ENCODE measurements at regions not wholly inside any gene's neighbourhood (a gene's known extent, or its start where the extent isn't known, plus 50 kb on each side); places are given as distances from the start of the nearest gene placed in this dataset.

DNA sequence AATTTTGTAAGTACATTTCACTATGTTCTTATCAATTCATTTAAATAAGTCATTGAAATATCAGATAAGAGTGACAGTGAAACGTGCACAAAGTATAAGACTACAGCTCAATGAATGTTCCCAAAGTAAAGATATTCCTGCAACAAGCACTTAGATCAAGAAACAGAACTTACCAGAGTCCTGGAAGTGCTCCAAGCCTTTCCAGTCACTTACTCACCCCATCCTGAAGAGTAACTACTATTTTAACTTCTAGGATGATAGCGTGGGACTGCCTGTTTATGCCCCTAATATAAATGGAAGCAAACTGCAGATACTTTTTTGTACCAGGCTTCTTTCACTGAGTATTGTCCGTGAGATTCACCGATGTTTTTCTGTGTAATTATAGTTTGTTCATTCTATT is 768.9 kb downstream of the SLC4A3 start:
- TF ChIP-seq, protein P1, sequence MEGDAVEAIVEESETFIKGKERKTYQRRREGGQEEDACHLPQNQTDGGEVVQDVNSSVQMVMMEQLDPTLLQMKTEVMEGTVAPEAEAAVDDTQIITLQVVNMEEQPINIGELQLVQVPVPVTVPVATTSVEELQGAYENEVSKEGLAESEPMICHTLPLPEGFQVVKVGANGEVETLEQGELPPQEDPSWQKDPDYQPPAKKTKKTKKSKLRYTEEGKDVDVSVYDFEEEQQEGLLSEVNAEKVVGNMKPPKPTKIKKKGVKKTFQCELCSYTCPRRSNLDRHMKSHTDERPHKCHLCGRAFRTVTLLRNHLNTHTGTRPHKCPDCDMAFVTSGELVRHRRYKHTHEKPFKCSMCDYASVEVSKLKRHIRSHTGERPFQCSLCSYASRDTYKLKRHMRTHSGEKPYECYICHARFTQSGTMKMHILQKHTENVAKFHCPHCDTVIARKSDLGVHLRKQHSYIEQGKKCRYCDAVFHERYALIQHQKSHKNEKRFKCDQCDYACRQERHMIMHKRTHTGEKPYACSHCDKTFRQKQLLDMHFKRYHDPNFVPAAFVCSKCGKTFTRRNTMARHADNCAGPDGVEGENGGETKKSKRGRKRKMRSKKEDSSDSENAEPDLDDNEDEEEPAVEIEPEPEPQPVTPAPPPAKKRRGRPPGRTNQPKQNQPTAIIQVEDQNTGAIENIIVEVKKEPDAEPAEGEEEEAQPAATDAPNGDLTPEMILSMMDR (IDR thresholded peaks at IDR 0.05; ENCODE audit: low read depth, low read length): no peak
- Histone ChIP-seq H3K36me3 (no peaks in the 10 kb centered on the region), H3K4me1 (ENCODE audit: low read depth) (no peaks in the 10 kb centered on the region), H3K4me3 (no peak overlapping the region), H3K27me3 (no peaks in the 10 kb centered on the region), H3K9me3 (ENCODE audit: low read depth) (no peaks in the 10 kb centered on the region), H3K27ac (no peak overlapping the region)
- DNase-seq (ENCODE audit: low read depth in 1 of 2, low spot score in 1 of 2): peak in 1 of 2 donors; percentile 86

DNA sequence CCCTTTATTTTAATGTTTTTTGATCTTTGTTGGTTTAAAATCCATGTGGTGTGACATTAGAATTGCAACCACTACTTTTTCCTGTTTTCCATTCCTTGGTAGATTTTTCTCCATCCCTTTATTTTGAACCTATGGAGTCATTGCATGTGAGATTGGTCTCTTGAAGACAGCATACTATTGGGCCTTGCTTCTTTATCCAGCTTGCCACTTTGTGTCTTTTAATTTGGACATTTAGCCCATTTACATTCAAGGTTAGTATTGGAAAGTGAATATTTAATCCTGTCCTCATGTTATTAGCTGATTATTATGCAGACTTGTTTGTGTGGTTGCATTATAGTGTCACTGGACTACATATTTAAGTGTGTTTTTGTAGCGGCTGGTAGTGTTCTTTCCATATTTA is 782.9 kb downstream of the SLC4A3 start:
- Histone ChIP-seq H3K27me3 (no peaks in the 10 kb centered on the region), H3K36me3 (no peaks in the 10 kb centered on the region), H3K4me1 (ENCODE audit: low read depth) (no peaks in the 10 kb centered on the region), H3K4me3 (no peak overlapping the region), H3K9me3 (ENCODE audit: low read depth) (no peaks in the 10 kb centered on the region), H3K27ac (no peak overlapping the region)
- DNase-seq (ENCODE audit: low read depth in 1 of 2, low spot score in 1 of 2): no peak
- TF ChIP-seq, protein P1 (IDR thresholded peaks at IDR 0.05; ENCODE audit: low read depth, low read length): no peak

GRCh38 chr2:220417503-220417902 is 790.1 kb downstream of the SLC4A3 start:
- peak in 1 of 2 donors; percentile 4 for DNase-seq (ENCODE audit: low read depth in 1 of 2, low spot score in 1 of 2)
- Histone ChIP-seq H3K4me3 (no peak overlapping the region), H3K36me3 (no peaks in the 10 kb centered on the region), H3K4me1 (ENCODE audit: low read depth) (no peaks in the 10 kb centered on the region), H3K9me3 (ENCODE audit: low read depth) (no peaks in the 10 kb centered on the region), H3K27me3 (no peaks in the 10 kb centered on the region), H3K27ac (no peak overlapping the region)
- TF ChIP-seq, protein P1 (IDR thresholded peaks at IDR 0.05; ENCODE audit: low read depth, low read length): no peak

DNA sequence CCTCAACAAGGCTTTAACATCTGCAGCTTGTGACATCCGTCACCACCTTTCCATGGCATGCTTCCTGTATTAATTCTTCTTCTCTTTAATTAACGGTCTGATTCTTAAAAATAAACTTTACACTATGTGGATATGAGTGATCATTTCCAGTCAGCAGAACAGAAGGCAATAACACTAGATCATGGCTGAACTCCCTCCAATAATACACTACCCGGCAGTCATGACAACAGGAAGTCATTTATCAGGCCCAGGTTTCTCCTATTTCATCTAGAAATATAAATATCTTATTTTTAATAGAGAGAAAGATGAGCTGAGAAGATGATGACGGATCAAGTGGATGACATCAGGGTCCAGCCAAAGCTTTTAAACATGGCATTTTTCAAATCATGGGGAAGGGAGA is 792.2 kb downstream of the SLC4A3 start:
- TF ChIP-seq, protein P1 (IDR thresholded peaks at IDR 0.05; ENCODE audit: low read depth, low read length): no peak
- H3K27me3 ChIP-seq: no peaks in the 10 kb centered on the region
- no peaks in the 10 kb centered on the region for H3K36me3 ChIP-seq
- H3K4me1 ChIP-seq (ENCODE audit: low read depth): no peaks in the 10 kb centered on the region
- H3K27ac ChIP-seq: no peak overlapping the region
- DNase-seq (ENCODE audit: low read depth in 1 of 2, low spot score in 1 of 2): no peak
- H3K4me3 ChIP-seq: no peak overlapping the region
- no peaks in the 10 kb centered on the region for H3K9me3 ChIP-seq (ENCODE audit: low read depth)

- Histone ChIP-seq H3K36me3 (no peaks in the 10 kb centered on the region), H3K4me1 (ENCODE audit: low read depth) (no peaks in the 10 kb centered on the region), H3K27me3 (no peaks in the 10 kb centered on the region), H3K27ac (no peak overlapping the region), H3K9me3 (ENCODE audit: low read depth) (no peaks in the 10 kb centered on the region), H3K4me3 (no peak overlapping the region)
- TF ChIP-seq, protein P1 (IDR thresholded peaks at IDR 0.05; ENCODE audit: low read depth, low read length): no peak
- no peak for DNase-seq (ENCODE audit: low read depth in 1 of 2, low spot score in 1 of 2)
Observed at GRCh38 chr2:220420820-220421219, 793.4 kb downstream of the SLC4A3 start.

DNA sequence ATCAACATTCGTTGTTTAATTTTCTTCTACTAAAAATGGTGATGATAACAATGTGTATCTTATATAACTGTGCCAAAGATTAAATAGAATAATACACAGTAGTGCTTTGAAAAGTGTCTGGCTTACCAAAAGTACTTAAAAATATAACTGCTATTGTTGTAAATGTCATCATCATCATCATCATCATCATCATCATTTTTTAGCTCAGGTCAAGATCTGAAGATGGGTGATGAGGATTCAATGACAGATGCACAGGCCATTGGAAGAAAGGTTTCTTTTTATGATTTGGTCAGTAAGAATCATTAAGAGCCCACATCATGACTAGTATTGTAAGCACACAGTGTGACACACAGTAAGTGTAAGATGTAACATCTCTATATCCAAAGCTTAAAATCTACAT is 795.2 kb downstream of the SLC4A3 start:
- TF ChIP-seq, protein P1 (IDR thresholded peaks at IDR 0.05; ENCODE audit: low read depth, low read length): no peak
- Histone ChIP-seq H3K36me3 (no peaks in the 10 kb centered on the region), H3K27me3 (no peaks in the 10 kb centered on the region), H3K27ac (no peak overlapping the region), H3K4me1 (ENCODE audit: low read depth) (no peaks in the 10 kb centered on the region), H3K9me3 (ENCODE audit: low read depth) (no peaks in the 10 kb centered on the region), H3K4me3 (no peak overlapping the region)
- DNase-seq (ENCODE audit: low read depth in 1 of 2, low spot score in 1 of 2): no peak

Data from cardiac muscle cell (in vitro differentiated cells and primary cell).